Amygdala (tissue), 56 donors: ENCODE measurements at regions not wholly inside any gene's neighbourhood (a gene's known extent, or its start where the extent isn't known, plus 50 kb on each side); places are given as distances from the start of the nearest gene placed in this dataset.

Source experiments
- DNase-seq, 56 donors: peaks; one replicate each; lab custom pipeline; 2025; lab: John Stamatoyannopoulos, UW

DNA sequence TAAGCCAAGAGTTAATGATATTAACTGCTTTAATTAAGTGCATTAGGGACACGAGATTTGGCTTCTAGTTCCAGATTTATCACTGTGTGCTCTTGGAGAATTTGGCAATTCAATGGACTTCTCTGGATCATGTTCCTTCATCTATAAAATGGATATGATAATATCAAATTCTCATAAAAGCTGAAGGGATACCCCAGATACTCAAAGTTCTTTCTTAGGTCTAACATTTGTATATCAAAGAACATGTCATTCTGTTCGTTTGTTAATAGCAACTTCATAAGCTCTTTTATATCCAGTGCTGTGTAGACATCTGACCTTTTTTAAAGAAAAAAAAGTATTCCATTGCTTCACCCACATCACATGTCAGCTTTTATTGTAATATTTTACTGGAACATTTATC lies 54.6 kb upstream of the HDAC9 start:
- DNase-seq = no peak

DNA sequence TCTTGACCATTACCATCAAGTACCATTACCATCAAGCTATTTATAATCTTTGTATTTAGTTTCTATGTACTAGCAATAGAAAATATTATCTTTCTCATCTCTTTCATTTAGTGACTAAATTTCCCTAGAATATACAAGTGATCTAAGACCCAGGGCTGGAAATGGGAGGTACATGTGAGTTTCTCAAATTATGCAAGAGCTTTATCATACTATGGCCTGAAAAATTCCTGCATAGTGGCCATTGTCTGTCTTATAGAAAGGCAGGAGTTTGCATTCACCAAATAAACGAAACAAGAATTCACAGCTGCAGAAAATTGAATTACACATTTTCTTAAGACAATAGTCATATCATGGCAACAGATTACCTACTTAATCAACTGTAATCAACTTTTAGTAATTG lies 50.7 kb upstream of the HDAC9 start:
- DNase-seq = no peak

DNA sequence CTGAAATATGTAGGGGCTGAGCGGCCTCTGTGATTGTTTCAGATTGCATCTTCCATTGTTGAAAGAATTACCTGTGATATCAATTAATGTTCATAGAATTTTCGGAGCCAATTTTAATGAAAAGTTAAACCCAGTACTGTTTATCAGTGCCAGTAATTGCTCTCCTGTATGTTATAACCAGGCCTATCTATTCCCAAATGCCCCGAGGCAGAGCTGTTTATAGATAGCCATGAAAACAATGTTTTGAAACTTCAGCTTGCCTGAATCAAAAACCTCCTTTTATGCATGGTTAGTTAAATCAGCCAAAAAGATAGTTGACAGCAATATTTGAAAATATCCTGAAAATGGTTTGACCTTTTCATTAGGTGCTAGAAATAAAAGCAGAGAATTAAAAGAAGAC lies 50.1 kb upstream of the HDAC9 start:
- no peak for DNase-seq
